GM12875 (cell line): ENCODE measurements at regions not wholly inside any gene's neighbourhood (a gene's known extent, or its start where the extent isn't known, plus 50 kb on each side); places are given as distances from the start of the nearest gene placed in this dataset.

Source experiments
- H3K4me3 ChIP-seq: one replicate; pipeline ENCODE4 v1.5.1; 2011; ENCODE audit warnings: low read depth, low read length, control low read depth
- TF ChIP-seq, protein P1 (sequence below): IDR thresholded peaks from 2 replicates; pipeline ENCODE4 v1.5.1; 2011; ENCODE audit warnings: low read depth, mild to moderate bottlenecking, control low read depth, inconsistent platforms, low read length, moderate library complexity, borderline replicate concordance; ENCODE audit not compliant: insufficient read depth

- TF ChIP-seq, protein P1, sequence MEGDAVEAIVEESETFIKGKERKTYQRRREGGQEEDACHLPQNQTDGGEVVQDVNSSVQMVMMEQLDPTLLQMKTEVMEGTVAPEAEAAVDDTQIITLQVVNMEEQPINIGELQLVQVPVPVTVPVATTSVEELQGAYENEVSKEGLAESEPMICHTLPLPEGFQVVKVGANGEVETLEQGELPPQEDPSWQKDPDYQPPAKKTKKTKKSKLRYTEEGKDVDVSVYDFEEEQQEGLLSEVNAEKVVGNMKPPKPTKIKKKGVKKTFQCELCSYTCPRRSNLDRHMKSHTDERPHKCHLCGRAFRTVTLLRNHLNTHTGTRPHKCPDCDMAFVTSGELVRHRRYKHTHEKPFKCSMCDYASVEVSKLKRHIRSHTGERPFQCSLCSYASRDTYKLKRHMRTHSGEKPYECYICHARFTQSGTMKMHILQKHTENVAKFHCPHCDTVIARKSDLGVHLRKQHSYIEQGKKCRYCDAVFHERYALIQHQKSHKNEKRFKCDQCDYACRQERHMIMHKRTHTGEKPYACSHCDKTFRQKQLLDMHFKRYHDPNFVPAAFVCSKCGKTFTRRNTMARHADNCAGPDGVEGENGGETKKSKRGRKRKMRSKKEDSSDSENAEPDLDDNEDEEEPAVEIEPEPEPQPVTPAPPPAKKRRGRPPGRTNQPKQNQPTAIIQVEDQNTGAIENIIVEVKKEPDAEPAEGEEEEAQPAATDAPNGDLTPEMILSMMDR: no peak
- no peak overlapping the region for H3K4me3 ChIP-seq
Observed at GRCh38 chr7:155972651-155973390, 160.6 kb upstream of the SHH start.

DNA sequence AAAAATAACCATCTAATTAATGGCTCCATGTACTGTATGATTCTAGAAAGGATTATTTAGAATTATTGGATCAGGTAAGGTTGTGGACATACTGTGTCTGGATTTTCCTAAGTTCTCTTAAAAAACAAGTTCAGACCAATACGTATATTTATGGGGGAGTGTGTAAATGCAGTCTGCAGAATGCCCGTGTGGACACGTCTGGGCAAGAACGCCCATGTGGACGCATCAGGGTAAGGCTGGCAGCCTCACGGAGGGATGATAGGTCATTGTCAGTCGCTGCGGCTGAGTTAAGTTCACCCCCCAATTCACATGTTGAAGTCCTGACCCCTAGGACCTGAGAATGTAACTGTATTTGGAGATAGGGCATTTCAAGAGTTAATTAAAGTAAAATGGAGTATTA lies 160.0 kb upstream of the SHH start:
- H3K4me3 ChIP-seq: no peak overlapping the region
- TF ChIP-seq, protein P1: no peak

- TF ChIP-seq, protein P1: no peak
- H3K4me3 ChIP-seq: no peak overlapping the region
Observed at GRCh38 chr7:155971180-155971770, 159.0 kb upstream of the SHH start.

- no peak overlapping the region for H3K4me3 ChIP-seq
- TF ChIP-seq, protein P1: no peak
Observed at GRCh38 chr7:155969192-155969929, 157.1 kb upstream of the SHH start.

GRCh38 chr7:155965010-155965409 lies 152.7 kb upstream of the SHH start:
- TF ChIP-seq, protein P1: no peak
- H3K4me3 ChIP-seq: no peak overlapping the region

- TF ChIP-seq, protein P1: no peak
- no peak overlapping the region for H3K4me3 ChIP-seq
Observed at GRCh38 chr7:155964543-155964942, 152.3 kb upstream of the SHH start.
